ENCODE measurements at regions not wholly inside any gene's neighbourhood (a gene's known extent, or its start where the extent isn't known, plus 50 kb on each side); places are given as distances from the start of the nearest gene placed in this dataset.

DNA sequence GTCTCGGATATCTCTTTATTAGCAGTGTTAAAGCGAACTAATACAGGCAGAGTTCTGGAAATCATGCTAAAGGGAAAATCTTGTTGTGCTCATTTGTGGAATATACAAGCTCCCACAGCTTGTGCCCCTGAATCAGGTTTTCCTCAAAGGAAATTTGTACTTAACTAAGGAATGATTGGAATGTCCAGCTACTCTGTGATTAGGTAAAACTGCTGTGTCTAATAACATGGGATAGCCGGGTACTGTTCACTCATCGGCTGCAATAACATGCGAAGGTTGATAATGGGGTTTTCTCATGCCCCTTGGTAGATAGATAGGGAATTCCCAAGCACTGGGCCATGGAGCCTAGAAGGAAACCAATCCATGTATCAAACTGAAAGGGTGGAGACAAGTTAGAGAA, 306.7 kb downstream of the NR2F1-AS1 start:
- intact Hi-C loops (cut with DNase I; ENCODE audit: low total_unique reads) = no loop called here
- H3K27ac ChIP-seq = no peak overlapping the region
- no peak for DNase-seq
- H3K4me1 ChIP-seq = no peaks in the 10 kb centered on the region
- WGBS, 2 donors (ENCODE audit: low coverage in 1 of 2) = 80 to 88% methylated on average over 5 of the region's 5 CpGs
- no peaks in the 10 kb centered on the region for H3K9me3 ChIP-seq
- no peaks in the 10 kb centered on the region for H3K27me3 ChIP-seq
- TF ChIP-seq POLR2A (IDR thresholded peaks at IDR 0.05) = no peak
- no peak for TF ChIP-seq CTCF (IDR thresholded peaks at IDR 0.05)
- TF ChIP-seq POLR2AphosphoS5 (IDR thresholded peaks at IDR 0.05) = no peak
- TF ChIP-seq EP300 (IDR thresholded peaks at IDR 0.05; ENCODE audit: low read depth) = no peak
- no peaks in the 10 kb centered on the region for H3K36me3 ChIP-seq
- in situ Hi-C loops (cut with MboI; ENCODE audit: low pct_ligation_motif_present in 1 of 4, low pct_unique_long_range_greater_than_20kb in 1 of 4, low sequenced_read_pairs in 3 of 4) = no loop called here
- no peak overlapping the region for H3K4me3 ChIP-seq

DNA sequence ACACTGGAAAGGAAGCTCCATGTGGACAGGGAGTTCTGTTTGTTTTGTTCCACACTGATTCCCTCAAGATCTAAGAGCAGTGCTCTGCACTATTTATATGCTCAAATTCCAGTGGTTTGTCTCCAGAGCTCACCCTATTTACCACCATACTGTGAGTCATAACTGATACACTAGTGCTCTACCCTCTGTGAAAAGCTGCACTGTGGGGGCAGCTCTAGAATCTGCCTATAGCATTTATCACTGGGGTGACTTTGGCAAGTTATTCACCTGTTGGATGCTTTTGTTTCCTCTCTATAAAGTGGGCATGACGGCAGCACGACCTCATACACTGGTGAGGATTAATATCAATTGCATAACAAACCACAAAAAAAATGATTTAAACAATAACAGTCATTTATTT, 307.8 kb downstream of the NR2F1-AS1 start:
- WGBS, 2 donors (ENCODE audit: low coverage in 1 of 2) = 59 to 100% methylated on average over 2 of the region's 2 CpGs
- TF ChIP-seq POLR2A (IDR thresholded peaks at IDR 0.05) (no peak), EP300 (IDR thresholded peaks at IDR 0.05; ENCODE audit: low read depth) (no peak), CTCF (IDR thresholded peaks at IDR 0.05) (no peak), POLR2AphosphoS5 (IDR thresholded peaks at IDR 0.05) (no peak)
- in situ Hi-C loops (cut with MboI; ENCODE audit: low pct_ligation_motif_present in 1 of 4, low pct_unique_long_range_greater_than_20kb in 1 of 4, low sequenced_read_pairs in 3 of 4) = no loop called here

DNA sequence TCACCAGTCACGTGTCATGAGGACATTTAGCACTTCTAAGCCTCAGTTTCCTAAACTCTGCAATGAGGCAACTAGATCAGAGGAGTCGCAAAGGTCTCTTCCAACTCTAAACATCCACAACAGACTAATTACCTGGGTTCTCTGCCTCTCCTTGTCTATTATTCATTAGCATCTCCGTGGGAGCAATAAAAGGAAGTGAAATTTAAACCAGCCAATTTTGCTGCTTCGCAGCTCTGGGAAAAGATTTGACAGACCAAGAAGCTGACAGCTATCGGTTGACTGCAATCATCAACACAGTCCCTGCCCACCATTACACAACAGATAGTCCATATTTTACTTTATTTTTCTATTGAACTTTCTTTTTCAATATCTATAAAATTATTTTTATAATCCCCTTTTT, 308.9 kb downstream of the NR2F1-AS1 start:
- intact Hi-C loops (cut with DNase I; ENCODE audit: low total_unique reads) = no loop called here

More for the DNA sequence above, 307.8 kb downstream of the NR2F1-AS1 start:
- Histone ChIP-seq H3K4me1 (no peaks in the 10 kb centered on the region), H3K4me3 (no peak overlapping the region), H3K27ac (no peak overlapping the region), H3K27me3 (no peaks in the 10 kb centered on the region), H3K9me3 (no peaks in the 10 kb centered on the region), H3K36me3 (no peaks in the 10 kb centered on the region)
- DNase-seq = no peak
- intact Hi-C loops (cut with DNase I; ENCODE audit: low total_unique reads) = no loop called here

GRCh38 chr5:93267736-93268135, 313.3 kb downstream of the NR2F1-AS1 start:
- Histone ChIP-seq H3K27me3 (no peaks in the 10 kb centered on the region), H3K27ac (no peak overlapping the region), H3K4me3 (no peak overlapping the region), H3K4me1 (no peaks in the 10 kb centered on the region), H3K36me3 (no peaks in the 10 kb centered on the region), H3K9me3 (no peaks in the 10 kb centered on the region)
- DNase-seq = no peak
- intact Hi-C loops (cut with DNase I; ENCODE audit: low total_unique reads) (no loop called here), in situ Hi-C loops (cut with MboI; ENCODE audit: low pct_ligation_motif_present in 1 of 4, low pct_unique_long_range_greater_than_20kb in 1 of 4, low sequenced_read_pairs in 3 of 4) (no loop called here)
- WGBS, 2 donors (ENCODE audit: low coverage in 1 of 2) = 95% methylated on average over 12 of the region's 13 CpGs; no CpG with 5 or more reads in 1 of the 2 donors
- TF ChIP-seq POLR2AphosphoS5 (IDR thresholded peaks at IDR 0.05) (no peak), CTCF (IDR thresholded peaks at IDR 0.05) (no peak), EP300 (IDR thresholded peaks at IDR 0.05; ENCODE audit: low read depth) (no peak), POLR2A (IDR thresholded peaks at IDR 0.05) (no peak)

More for the DNA sequence above, 308.9 kb downstream of the NR2F1-AS1 start:
- Histone ChIP-seq H3K36me3 (no peaks in the 10 kb centered on the region), H3K4me3 (no peak overlapping the region), H3K27ac (no peak overlapping the region), H3K9me3 (no peaks in the 10 kb centered on the region), H3K4me1 (no peaks in the 10 kb centered on the region), H3K27me3 (no peaks in the 10 kb centered on the region)
- 77 to 100% methylated on average over 2 to 5 of the region's 5 CpGs for WGBS, 2 donors (ENCODE audit: low coverage in 1 of 2)
- in situ Hi-C loops (cut with MboI; ENCODE audit: low pct_ligation_motif_present in 1 of 4, low pct_unique_long_range_greater_than_20kb in 1 of 4, low sequenced_read_pairs in 3 of 4) = no loop called here
- TF ChIP-seq POLR2A (IDR thresholded peaks at IDR 0.05) (no peak), CTCF (IDR thresholded peaks at IDR 0.05) (no peak), EP300 (IDR thresholded peaks at IDR 0.05; ENCODE audit: low read depth) (no peak), POLR2AphosphoS5 (IDR thresholded peaks at IDR 0.05) (no peak)
- no peak for DNase-seq
